Peyer's patch (tissue), 4 donors: ENCODE measurements at regions not wholly inside any gene's neighbourhood (a gene's known extent, or its start where the extent isn't known, plus 50 kb on each side); places are given as distances from the start of the nearest gene placed in this dataset.

ENCODE experiments used
- DNase-seq, 3 donors: peaks; one replicate each; pipeline ENCODE4 v3.0.0-alpha.2; 2017 to 2019
- H3K27ac ChIP-seq, 4 donors: fragments of 200-600 bp; sonication (generic); one replicate each; pipeline ENCODE4 v1.5.1; 2016 to 2019
- H3K27me3 ChIP-seq, 2 donors: fragments of 200-600 bp; sonication (generic); one replicate each; pipeline ENCODE4 v1.5.1; 2019
- H3K36me3 ChIP-seq, 3 donors: fragments of 200-600 bp; sonication (generic); one replicate each; pipeline ENCODE4 v1.5.1; 2016 to 2019
- H3K4me1 ChIP-seq, 4 donors: fragments of 200-600 bp; sonication (generic); one replicate each; pipeline ENCODE4 v1.5.1; 2016 to 2019
- H3K4me3 ChIP-seq, 4 donors: fragments of 200-600 bp; sonication (generic); 1 replicate in 3 of 4; 2 replicates in 1 of 4; pipeline ENCODE4 v1.5.1; 2016 to 2019; ENCODE audit warnings: mild to moderate bottlenecking in 1 of 4
- H3K9me3 ChIP-seq, 4 donors: fragments of 200-600 bp; sonication (generic); one replicate each; pipeline ENCODE4 v1.5.1; 2016 to 2019; ENCODE audit warnings: mild to moderate bottlenecking in 1 of 4
- CTCF ChIP-seq, 6 experiments: fragments of 450-650 bp in 4 of 6; fragments of 200-600 bp in 2 of 6; sonication (generic) in 1 of 6; IDR thresholded peaks; one replicate each; pipeline ENCODE4 v1.5.1; 2017 to 2019; ENCODE audit warnings: antibody characterized with exemption in 6 of 6, mild to moderate bottlenecking in 3 of 6, moderate library complexity in 1 of 6
- POLR2A ChIP-seq, 2 donors: fragments of 450-650 bp; IDR thresholded peaks; one replicate each; pipeline ENCODE4 v1.5.1; 2017; ENCODE audit warnings: antibody characterized with exemption in 2 of 2, mild to moderate bottlenecking in 2 of 2, moderate library complexity in 2 of 2

GRCh38 chr5:174376056-174376455 is 330.6 kb downstream of the NSG2 start:
- H3K27ac ChIP-seq = no peak overlapping the region
- TF ChIP-seq POLR2A (IDR thresholded peaks at IDR 0.05) (no peak), CTCF (IDR thresholded peaks at IDR 0.05) (no peak)
- no peaks in the 10 kb centered on the region for H3K27me3 ChIP-seq
- no peaks in the 10 kb centered on the region for H3K9me3 ChIP-seq
- H3K4me1 ChIP-seq = no peaks in the 10 kb centered on the region
- H3K4me3 ChIP-seq = no peak overlapping the region
- no peaks in the 10 kb centered on the region for H3K36me3 ChIP-seq
- DNase-seq = no peak

- TF ChIP-seq CTCF (IDR thresholded peaks at IDR 0.05) (no peak), POLR2A (IDR thresholded peaks at IDR 0.05) (no peak)
- H3K36me3 ChIP-seq = no peaks in the 10 kb centered on the region
- H3K4me3 ChIP-seq = no peak overlapping the region
- no peak overlapping the region for H3K27ac ChIP-seq
- H3K4me1 ChIP-seq = no peaks in the 10 kb centered on the region
- no peaks in the 10 kb centered on the region for H3K9me3 ChIP-seq
- DNase-seq = no peak
- no peaks in the 10 kb centered on the region for H3K27me3 ChIP-seq
Measured at GRCh38 chr5:174376726-174377373, 331.3 kb downstream of the NSG2 start.

GRCh38 chr5:174378121-174378874 is 332.8 kb downstream of the NSG2 start:
- no peak overlapping the region for H3K27ac ChIP-seq
- no peaks in the 10 kb centered on the region for H3K4me1 ChIP-seq
- H3K4me3 ChIP-seq = no peak overlapping the region
- DNase-seq = no peak
- no peaks in the 10 kb centered on the region for H3K9me3 ChIP-seq
- no peaks in the 10 kb centered on the region for H3K27me3 ChIP-seq
- TF ChIP-seq POLR2A (IDR thresholded peaks at IDR 0.05) = no peak
- no peak for TF ChIP-seq CTCF (IDR thresholded peaks at IDR 0.05)
- no peaks in the 10 kb centered on the region for H3K36me3 ChIP-seq

GRCh38 chr5:174380311-174380710 is 334.8 kb downstream of the NSG2 start:
- no peak for DNase-seq
- H3K9me3 ChIP-seq = no peaks in the 10 kb centered on the region
- H3K4me1 ChIP-seq = no peaks in the 10 kb centered on the region
- H3K36me3 ChIP-seq = no peaks in the 10 kb centered on the region
- no peak overlapping the region for H3K4me3 ChIP-seq
- no peak for TF ChIP-seq POLR2A (IDR thresholded peaks at IDR 0.05)
- TF ChIP-seq CTCF (IDR thresholded peaks at IDR 0.05) = no peak
- H3K27me3 ChIP-seq = no peaks in the 10 kb centered on the region
- no peak overlapping the region for H3K27ac ChIP-seq

- Histone ChIP-seq H3K27ac (no peak overlapping the region), H3K4me1 (no peaks in the 10 kb centered on the region), H3K4me3 (no peak overlapping the region), H3K9me3 (no peaks in the 10 kb centered on the region), H3K27me3 (no peaks in the 10 kb centered on the region), H3K36me3 (no peaks in the 10 kb centered on the region)
- no peak for DNase-seq
- TF ChIP-seq POLR2A (IDR thresholded peaks at IDR 0.05) (no peak), CTCF (IDR thresholded peaks at IDR 0.05) (no peak)
Measured at GRCh38 chr5:174381241-174381640, 335.7 kb downstream of the NSG2 start.
